CD1c-positive myeloid dendritic cell (primary cell): ENCODE measurements at regions not wholly inside any gene's neighbourhood (a gene's known extent, or its start where the extent isn't known, plus 50 kb on each side); places are given as distances from the start of the nearest gene placed in this dataset.

Experiments used
- DNase-seq: peaks from one replicate; pipeline ENCODE4 v3.0.0-alpha.2; 2016; ENCODE audit errors: extremely low spot score

DNA sequence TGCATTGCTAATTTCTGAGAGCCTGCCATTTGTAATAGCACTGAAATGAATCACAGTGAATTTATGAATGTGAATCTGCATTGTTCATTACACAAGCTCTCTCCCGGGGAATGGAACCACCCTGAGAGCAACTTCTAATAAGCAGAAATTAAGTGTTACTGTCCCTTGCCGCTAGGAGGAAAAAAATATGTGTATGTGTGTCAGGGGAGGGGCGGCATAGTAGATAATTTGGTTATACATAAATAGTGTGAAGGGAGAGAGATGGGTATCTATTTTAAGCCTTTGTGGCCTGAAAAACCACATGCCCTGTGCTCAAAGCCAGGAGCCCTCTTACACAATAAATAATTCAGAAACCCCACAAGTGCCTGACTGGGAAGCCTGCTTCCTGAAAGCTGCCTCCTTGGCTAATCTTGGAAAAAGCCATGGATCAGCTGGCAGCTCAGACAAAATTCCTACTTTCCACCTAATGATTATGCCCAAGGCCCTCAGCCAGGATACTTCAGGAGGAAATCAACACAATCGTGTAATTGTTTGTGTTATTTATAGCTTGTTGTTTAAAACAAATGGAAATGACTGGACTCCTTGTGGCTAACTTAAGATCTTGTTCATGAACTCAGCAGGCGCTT lies 366.2 kb upstream of the KITLG start:
- no peak for DNase-seq

GRCh38 chr12:88945051-88945732 lies 364.9 kb upstream of the KITLG start:
- DNase-seq, result no peak

- peak; percentile 31 for DNase-seq
Measured at GRCh38 chr12:88944397-88944796, 364.1 kb upstream of the KITLG start.

- DNase-seq, result no peak
Measured at GRCh38 chr12:88940854-88941253, 360.6 kb upstream of the KITLG start.

GRCh38 chr12:88935856-88936255 lies 355.6 kb upstream of the KITLG start:
- DNase-seq, result no peak

DNA sequence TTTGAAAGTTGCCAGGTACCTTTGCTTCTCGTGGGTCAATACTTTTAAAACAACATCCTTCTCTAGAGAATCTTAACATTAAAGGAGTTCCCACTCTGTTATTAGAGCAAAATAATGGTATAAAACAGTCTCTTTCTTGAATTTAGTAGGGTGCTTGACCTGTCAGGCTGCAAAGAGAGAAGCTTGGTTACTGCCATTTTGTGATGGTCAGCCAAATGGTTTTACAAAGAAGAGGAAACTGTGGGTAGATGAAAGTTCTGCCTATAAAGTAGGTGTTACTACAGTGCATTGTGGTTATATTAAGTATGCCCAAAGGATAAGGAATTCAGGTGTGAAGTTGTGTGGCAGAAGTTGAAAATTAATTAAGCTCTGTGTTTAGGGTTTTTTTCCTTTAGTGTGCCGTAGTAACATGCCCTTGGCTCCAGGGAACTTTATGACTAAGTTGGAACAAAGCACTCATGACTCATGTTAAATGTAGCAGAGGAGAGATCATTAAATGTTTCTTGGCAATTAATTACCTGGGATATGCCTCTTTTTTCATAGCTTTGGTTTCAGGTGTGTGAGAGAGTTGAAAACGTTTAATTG lies 354.0 kb upstream of the KITLG start:
- no peak for DNase-seq

GRCh38 chr12:88932457-88932856 lies 352.2 kb upstream of the KITLG start:
- no peak for DNase-seq

- DNase-seq, result no peak
Measured at GRCh38 chr12:88931598-88931997, 351.3 kb upstream of the KITLG start.

DNA sequence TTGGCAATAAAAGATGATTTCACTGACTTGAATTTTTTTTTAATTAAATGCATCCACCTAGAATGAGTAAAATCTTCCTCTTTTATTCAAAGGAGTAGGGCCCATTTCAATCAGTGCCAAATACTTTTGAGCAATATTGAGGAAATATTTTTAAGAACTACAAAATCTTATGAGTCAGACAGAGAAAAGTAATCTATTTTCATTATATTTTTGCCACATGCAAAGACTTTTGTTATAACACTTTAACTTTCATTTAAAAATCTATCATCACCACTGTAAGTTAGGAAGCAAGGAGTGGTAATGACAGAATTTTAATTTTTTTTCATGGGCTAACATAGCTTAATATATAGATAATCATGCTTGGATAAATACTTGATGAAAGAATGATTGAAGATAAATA lies 345.2 kb upstream of the KITLG start:
- DNase-seq, result no peak

DNA sequence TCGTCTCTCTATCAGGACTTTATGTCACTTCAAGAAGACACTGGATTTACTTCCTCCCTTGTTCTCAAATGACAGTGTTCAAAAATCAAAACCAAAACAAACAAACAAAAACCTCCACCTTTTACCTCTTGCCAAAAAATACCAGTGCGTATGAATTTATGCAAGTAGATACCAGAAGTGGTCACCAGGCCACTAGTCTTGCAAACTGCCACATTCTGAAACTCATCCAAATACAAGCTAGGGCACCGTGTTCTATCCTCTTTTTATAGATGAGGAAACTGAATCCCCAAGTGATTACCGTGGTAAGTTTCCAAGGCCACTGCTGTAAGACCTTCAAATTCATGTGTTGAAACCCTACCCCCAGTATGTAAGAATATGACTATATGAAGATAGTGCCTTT lies 343.9 kb upstream of the KITLG start:
- no peak for DNase-seq

GRCh38 chr12:88923631-88924030 lies 343.4 kb upstream of the KITLG start:
- no peak for DNase-seq

- no peak for DNase-seq
Measured at GRCh38 chr12:88922816-88923215, 342.5 kb upstream of the KITLG start.

DNA sequence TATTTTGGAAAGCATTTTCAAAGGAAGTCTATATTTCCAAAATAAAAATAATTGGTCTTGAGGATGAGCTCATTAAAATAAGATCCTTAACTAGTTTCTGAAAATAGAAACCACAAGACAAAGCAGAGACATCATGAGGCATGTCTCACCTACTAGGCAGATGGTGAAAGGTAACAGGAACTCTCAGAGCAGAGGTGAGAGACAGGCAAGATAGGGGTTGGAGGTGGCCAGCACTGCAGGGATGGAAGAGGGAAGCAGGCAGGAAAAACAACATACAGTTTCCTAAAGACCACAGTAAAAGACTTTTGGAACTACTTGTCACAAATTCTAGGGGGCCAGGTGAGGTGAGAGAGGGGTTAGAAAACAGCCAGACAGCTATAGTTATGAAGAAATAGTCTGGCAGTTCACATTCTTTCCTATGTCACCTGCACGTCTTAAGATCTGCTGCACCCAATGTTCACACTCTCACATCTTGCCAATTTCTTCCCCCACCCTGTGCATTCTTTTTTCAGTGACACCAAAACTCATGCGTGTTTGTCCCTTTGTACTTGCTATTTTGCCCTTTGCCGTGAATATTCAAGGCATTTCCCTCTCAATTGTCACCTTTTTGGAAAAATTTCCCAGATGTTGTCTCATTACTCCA lies 341.7 kb upstream of the KITLG start:
- DNase-seq, result no peak

DNA sequence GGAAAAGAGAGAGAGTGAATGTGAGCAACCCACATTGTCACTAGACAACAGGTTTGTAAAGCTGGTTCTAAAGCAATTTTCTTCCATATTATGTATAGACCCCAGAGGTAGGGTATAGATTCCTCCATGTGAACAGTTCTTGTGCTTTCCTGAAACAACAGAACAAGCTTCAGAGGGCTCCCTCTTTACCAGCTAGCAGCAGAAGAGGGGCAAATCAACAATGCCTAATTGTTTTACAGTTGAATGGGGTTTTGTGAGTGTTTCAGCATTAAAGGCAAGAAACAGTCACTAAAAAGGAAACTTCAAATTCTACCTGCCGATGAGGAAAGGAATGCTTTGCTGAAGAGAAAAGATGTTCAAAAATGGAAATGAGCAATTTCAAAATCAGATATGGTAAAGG lies 341.2 kb upstream of the KITLG start:
- no peak for DNase-seq

GRCh38 chr12:88918161-88918560 lies 337.9 kb upstream of the KITLG start:
- DNase-seq, result no peak

DNA sequence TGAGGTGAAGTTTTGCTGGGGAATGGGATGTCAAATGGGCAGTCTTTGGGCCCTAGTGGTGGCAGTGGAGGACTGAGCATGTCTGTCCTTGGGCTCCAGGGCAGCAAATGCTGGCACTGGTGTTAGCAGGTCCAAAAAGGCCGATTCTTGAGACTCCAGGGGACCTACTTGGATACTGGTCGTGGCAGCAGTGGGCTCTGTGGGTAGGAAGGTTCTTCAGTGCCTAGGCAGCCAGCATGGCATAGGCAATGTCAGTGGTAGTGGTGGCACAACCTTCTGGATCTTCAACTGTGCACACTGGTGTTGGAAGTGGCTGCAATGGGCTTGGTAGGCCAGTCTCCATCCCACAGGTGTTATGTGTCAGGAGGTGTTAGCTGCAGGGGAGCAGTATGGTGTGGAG lies 334.7 kb upstream of the KITLG start:
- no peak for DNase-seq

DNA sequence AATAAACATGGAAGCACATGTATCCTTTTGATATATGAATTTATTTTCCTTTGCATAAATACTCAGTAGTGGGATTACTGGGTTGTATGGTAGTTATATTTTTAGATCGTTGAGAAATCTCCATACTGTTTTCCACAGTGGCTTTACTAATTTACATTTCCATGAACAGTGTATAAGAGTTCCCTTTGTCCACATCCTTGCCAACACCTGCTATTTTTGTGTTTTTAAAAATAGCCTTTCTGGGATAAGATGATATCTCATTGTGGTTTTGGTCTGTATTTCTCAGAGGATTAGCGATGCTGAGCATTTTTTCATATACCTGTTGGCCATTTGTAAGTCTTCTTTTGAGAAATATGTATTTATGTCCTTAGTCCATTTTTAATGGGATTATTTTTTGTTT lies 329.2 kb upstream of the KITLG start:
- no peak for DNase-seq

DNA sequence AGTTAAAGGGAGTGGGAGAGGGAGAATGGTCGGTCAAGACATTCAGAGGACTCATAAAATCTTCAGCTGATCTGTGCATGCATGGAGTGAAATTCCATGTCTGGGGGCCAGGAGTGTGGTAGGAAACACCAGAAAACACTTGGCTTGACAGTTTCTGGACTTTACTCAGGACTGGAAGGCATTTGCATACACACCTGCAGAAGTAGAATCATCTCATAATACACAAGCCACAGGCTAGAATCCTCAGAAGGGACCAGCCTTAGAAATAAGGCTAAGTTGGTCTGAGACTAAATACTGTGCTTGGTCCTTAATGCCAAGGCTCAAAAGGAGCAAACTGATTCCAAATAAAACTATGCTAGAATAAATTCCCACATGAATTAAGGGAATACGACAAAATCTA lies 328.1 kb upstream of the KITLG start:
- DNase-seq, result no peak

- DNase-seq, result no peak
Measured at GRCh38 chr12:88904705-88905104, 324.4 kb upstream of the KITLG start.

DNA sequence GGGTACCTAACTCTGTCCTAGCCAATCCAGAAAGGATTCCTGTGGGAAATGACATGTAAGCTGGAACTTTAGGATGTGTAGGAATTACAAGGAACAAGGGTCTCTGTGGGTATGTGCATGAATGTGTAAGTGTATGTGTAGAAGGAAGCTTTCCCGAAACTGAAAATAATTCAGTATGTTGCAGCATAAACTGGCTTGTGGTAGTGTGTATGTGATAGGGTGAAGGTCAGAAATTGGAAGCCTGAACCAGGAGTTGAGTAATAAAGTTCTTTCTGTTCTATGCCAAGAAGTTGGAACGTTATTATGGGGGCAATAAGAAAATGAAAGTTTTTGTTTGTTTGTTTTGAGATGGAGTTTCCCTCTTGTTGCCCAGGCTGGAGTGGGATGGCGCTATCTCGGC lies 323.1 kb upstream of the KITLG start:
- DNase-seq, result no peak

DNA sequence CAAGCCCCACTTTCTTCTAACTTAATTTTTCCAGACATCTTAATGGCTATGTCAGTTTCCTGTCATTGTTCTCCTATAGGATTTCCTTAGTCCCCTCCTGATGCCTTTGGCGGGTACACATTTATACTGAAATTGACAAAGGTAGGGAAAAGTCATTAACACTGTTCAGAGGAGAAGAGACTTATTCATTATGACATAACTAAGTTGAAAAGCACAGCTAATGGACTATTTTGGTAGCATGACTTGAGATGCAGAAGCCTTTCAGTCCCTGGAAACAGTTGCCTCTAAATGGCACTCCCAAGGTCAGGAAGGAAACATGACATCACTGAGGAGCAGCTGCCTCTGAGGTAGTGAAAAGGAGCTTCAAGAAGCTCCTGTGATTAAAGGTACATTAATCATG lies 317.5 kb upstream of the KITLG start:
- no peak for DNase-seq

GRCh38 chr12:88896958-88897357 lies 316.7 kb upstream of the KITLG start:
- no peak for DNase-seq

GRCh38 chr12:88895634-88896033 lies 315.4 kb upstream of the KITLG start:
- no peak for DNase-seq
